Liver (tissue), 3 donors: ENCODE measurements at regions not wholly inside any gene's neighbourhood (a gene's known extent, or its start where the extent isn't known, plus 50 kb on each side); places are given as distances from the start of the nearest gene placed in this dataset.

Experiments used
- ATF3 ChIP-seq: IDR thresholded peaks from 2 replicates; pipeline ENCODE4 v1.6.1; 2016; ENCODE audit warnings: antibody characterized with exemption
- CTCF ChIP-seq: fragments of 150-350 bp; IDR thresholded peaks from 2 replicates; pipeline ENCODE4 v1.5.1; 2017; ENCODE audit warnings: improper control_type of control experiment, low read depth, low read length; ENCODE audit not compliant: missing input control
- FOXA1 ChIP-seq: IDR thresholded peaks from 2 replicates; pipeline ENCODE4 v1.6.1; 2016; ENCODE audit warnings: antibody characterized with exemption
- HNF4A ChIP-seq, 2 donors: conservative IDR thresholded peaks; 2 replicates each; pipeline ENCODE4 v1.6.1; 2016; ENCODE audit warnings: antibody characterized with exemption in 2 of 2, mild to moderate bottlenecking in 2 of 2
- MAX ChIP-seq: IDR thresholded peaks from 2 replicates; pipeline ENCODE4 v1.6.1; 2016; ENCODE audit warnings: antibody characterized with exemption
- ZBTB33 ChIP-seq: IDR thresholded peaks from 2 replicates; pipeline ENCODE4 v1.6.1; 2016; ENCODE audit warnings: antibody characterized with exemption
- donor health status: healthy.
- donor health status: healthy.

GRCh38 chr6:921400-921799 lies 228.5 kb upstream of the EXOC2 start:
- TF ChIP-seq CTCF (no peak), ZBTB33 (no peak), MAX (no peak), ATF3 (no peak), HNF4A (conservative IDR thresholded peaks at IDR 0.05) (no peak), FOXA1 (no peak)
